Hematopoietic multipotent progenitor cell treated with erythropoietin and hydrocortisone succinate and interleukin-3 and kit ligand, for 17 days (in vitro differentiated cells): ENCODE measurements at regions not wholly inside any gene's neighbourhood (a gene's known extent, or its start where the extent isn't known, plus 50 kb on each side); places are given as distances from the start of the nearest gene placed in this dataset.

Source experiments
- DNase-seq: peaks from one replicate; pipeline ENCODE4 v3.0.0-alpha.2; 2015; ENCODE audit warnings: low spot score

GRCh38 chr3:187900993-187901755 is 155.9 kb upstream of the BCL6 start:
- no peak for DNase-seq

DNA sequence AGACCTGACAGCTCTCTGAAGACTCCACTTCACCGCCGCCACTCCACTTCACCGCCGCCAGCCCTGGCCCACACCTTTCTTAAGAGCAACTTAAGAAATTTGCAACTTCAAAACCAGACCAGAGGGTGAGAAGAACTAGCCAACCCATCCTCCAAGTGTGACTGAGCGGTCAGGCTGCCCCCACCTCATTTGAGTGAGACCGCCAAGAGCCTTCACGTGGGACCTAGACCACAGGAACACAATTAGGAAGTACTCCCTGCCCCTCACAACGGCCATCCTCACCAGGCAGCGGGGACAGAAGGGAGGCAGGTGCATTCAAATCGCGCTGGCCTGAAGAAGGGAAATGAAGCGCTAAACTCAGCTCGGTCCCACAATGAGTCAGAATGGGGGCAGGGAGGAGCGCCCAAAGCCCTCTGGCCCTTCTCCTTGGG is 156.8 kb upstream of the BCL6 start:
- DNase-seq, result no peak

GRCh38 chr3:187902936-187903335 is 157.7 kb upstream of the BCL6 start:
- DNase-seq, result no peak

GRCh38 chr3:187903697-187904096 is 158.4 kb upstream of the BCL6 start:
- DNase-seq, result no peak

DNA sequence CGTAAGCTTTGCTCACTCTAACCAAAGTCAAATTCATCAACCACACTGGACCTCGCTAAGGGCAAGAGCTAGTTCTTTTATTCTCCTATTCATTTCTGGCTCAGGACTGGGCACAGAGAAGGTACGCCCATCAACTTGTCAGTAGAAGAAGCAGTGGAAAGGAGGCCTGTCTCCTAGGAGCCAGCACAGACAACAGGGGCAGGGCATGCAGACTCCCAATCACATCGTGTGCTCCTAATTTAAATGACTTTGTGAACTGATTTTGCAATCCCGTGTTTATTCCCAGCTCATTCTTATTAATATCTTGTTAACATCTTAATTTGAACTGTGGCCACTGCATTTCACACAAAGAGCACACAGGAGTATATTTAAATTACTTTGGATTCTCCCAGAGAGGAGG is 161.1 kb upstream of the BCL6 start:
- no peak for DNase-seq

DNA sequence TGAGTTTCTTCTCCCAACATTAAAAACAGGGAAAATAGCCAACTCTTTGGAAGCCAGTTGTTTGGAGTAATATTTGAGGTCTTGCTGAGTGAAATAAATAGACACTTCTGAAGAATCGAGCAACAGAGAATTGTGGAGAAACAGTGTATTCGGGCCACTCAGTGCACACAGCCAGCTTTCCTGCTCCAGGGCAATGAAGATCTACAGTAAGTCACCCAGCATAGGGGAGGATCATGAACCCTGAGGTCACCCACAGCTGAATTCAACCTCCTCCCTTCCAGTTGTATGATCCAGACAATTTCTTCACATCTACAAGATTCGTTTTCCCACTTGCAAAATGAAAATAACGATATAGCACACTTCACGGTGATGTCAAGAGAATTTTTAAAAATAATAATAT is 161.7 kb upstream of the BCL6 start:
- no peak for DNase-seq

DNA sequence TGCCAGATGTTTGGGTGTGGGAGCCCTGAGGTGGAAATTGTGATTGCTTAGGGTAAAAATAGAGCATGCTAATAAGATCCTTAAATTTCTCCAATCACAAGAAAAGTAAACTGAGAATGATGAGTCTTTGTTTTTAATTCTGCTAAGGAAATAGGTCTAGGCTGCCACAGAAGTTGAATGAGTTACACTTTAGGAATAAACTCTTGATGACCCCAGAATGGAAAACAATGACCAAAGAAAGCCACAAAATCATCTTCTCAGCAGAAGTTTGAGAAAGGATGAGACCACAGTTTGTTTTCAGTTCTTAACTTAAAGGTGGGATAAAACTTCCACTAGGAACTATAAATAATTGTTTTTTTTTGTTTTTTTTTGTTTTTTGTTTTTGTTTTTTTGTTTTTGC is 164.6 kb upstream of the BCL6 start:
- no peak for DNase-seq

- no peak for DNase-seq
Measured at GRCh38 chr3:187912007-187912406, 166.7 kb upstream of the BCL6 start.

DNA sequence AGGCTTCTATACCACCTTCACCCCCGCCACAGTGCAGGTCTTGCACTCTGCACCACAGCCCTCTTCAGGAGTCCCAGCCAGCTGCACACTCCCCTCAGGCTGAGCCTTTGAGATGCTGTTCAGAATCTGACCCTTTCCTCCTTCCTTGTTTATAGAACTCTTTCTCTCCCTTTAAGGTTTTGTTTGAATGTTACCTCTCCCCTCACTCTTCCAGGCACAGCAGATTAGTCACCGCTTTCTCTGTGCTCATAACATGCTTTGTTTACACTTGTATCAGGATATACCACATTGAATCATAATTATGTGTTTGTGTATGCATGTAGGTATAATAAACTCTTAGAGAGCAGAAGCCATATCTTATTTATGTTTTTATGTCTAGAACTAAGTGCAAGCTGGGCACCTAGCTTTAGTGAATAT is 168.4 kb upstream of the BCL6 start:
- no peak for DNase-seq

- no peak for DNase-seq
Measured at GRCh38 chr3:187914231-187914630, 169.0 kb upstream of the BCL6 start.

GRCh38 chr3:187916072-187916471 is 170.8 kb upstream of the BCL6 start:
- no peak for DNase-seq

- no peak for DNase-seq
Measured at GRCh38 chr3:187918081-187918644, 172.9 kb upstream of the BCL6 start.

- no peak for DNase-seq
Measured at GRCh38 chr3:187919048-187919447, 173.8 kb upstream of the BCL6 start.

DNA sequence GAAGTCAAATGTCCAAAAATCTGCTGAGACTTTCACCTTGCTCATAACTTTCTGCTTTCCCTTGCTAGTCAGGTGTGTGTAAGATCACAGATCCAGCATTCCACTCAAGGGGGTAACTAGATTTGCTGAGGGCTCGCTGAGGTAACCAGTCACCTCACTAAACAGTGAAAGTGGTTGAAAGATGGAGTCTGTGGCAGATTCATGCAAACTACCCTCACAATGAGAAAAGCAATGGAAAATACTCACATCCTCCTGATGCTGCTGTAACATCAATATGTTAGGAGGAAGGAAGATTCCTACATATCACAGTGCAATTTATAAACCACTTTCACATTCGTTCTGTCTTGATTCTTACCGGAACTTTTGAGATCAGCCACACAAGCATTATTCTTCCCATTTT is 174.3 kb upstream of the BCL6 start:
- DNase-seq, result no peak

DNA sequence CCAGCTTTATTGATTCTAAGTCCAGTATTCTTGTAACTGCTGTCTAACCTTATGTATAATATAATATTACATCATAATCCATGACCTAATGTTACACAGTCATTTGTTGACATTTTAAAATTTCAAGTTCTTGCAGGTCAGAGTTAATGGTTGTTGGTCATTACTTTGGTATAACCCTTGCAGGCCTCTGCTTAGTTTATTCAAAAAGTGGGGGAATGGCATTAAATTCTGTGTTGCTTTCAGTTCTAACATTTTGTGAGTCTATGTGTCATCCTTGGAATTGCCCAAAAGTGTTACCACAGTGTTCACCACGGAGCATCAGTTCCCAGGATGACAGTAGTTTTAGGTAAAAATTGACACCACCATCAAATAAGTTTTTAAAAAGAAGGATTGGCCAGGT is 174.8 kb upstream of the BCL6 start:
- no peak for DNase-seq

DNA sequence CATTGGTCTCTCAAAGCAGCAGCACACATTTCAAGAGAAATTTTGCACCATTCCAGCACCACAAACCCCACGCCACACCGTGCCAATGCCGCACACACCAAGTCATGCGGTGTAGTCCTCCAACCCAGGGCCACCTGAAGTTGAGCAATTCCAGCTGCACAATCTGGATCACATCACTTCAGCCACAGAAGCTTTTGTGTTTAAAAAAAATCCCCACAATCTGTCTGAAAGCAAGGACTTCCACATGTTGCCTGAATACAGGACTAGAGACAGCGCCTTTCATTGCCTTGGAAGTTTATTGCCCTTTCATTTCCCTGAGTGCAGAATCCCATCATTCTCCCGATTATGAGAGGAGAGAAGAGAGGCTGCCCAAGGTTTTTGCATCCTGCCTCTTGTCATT is 175.6 kb upstream of the BCL6 start:
- no peak for DNase-seq

GRCh38 chr3:187921391-187922074 is 176.3 kb upstream of the BCL6 start:
- DNase-seq, result no peak

DNA sequence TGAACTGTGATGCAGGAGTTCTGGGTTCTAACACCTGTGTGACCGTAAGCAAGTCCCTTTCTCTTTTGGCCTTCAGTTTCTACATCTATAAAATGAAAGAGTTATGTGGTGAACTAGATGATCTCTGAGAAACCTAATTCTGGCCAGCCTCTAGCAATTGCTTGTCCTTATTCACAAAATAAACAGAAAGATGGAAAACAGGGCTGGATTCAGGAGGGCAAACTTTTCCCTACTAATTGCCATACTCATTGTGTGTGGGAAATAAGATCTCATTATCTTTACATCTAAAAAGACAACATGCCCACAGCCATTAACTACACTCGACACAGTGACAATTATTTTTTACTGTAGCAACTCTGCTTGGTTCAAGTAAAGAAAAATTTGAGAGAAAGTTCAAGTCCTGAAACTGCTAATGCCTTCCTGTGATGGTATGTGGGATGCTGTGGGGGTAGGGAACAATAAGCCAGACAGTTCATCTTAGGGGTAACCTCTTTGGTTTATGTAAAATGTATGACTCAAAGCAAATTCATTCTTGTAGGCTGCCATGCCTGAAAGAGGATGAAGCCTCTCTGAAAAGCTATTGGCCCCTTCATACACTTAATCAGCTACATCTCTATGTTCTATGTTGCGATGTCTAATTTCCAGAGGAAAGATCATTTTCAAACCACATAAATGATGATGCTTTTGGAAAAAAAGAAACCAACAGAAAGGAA is 177.6 kb upstream of the BCL6 start:
- DNase-seq, result no peak

GRCh38 chr3:187924651-187925050 is 179.4 kb upstream of the BCL6 start:
- DNase-seq, result no peak

DNA sequence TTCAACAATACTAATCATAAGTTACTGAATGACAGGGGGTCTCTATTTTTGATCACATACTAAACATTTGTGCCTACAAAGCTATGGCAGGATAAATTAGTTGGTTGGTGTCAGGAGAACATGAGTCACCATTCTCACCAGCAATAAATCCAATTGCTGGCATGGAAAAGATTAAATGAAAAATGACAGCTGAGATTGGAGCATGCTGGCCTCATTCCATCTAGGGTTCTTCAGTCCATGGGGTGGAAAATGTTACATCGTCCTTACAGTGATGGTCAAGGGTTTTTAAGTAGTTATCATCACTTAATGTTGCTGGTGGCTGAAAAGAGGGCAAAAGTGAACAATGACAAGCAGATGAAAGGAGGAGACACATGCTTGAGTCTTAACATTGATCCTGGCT is 180.1 kb upstream of the BCL6 start:
- no peak for DNase-seq

DNA sequence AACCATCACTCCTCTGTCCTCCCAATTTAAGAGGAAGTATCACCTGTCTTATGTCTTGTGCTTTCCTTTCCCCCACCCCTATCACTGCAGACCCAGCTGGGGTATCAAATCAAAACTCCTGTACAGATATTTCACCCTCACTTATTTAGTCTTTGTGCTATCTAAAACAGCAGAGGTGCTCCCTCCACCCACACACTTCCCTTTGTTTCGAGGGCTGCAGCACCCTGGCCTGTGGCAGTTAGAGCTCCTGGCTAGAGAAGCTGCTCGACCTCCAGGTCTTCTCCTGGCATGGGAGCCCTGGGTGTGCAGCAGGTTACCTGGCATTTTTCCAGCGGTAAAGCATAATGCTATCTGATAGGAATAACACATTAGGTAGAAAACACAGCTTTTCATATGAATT is 181.4 kb upstream of the BCL6 start:
- no peak for DNase-seq

DNA sequence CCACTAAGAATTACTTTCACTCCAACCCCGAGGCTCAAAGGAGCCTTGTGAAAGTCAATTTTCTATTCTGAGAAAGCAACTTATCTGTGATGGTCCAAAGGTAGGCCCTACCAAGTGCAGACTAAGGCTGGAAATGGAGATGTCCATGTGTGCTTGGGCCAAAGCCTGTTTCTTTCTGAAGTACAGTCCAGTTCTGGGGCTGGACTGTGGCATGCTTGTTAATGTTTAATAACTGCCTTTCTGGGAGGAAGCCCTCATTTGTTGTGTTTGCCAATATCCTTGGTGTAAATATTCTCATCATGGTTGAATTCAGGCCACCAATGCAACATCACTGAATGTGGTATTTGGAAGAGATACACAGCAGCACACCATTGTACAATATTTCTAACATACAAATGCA is 182.3 kb upstream of the BCL6 start:
- no peak for DNase-seq
